Panc1 (cell line): ENCODE measurements at regions not wholly inside any gene's neighbourhood (a gene's known extent, or its start where the extent isn't known, plus 50 kb on each side); places are given as distances from the start of the nearest gene placed in this dataset.

ENCODE experiments used
- ATAC-seq: fragments of 200-7000 bp; cut with Tn5 transposase; 2 replicates; pipeline ENCODE4 v1.9.1; 2020; ENCODE audit warnings: mild to moderate bottlenecking, moderate library complexity
- BruUV-seq: library from RNA; stranded (reverse); fragments of 400-500 nt; replicated peaks from 2 replicates; lab custom pipeline; 2021; lab: Mats Ljungman, UMichigan
- CTCF ChIA-PET: fragments of 300-600 bp; sonication (Branson Sonifier 250); formaldehyde crosslinking; loops from one replicate; lab custom pipeline; 2022; ENCODE audit warnings: antibody characterized with exemption; lab: Charles Lee
- POLR2A ChIA-PET: fragments of 300-600 bp; sonication (Branson Sonifier 250); formaldehyde crosslinking; loops from one replicate; lab custom pipeline; 2022; ENCODE audit warnings: antibody characterized with exemption; lab: Charles Lee
- DNase-seq: peaks from one replicate; pipeline ENCODE4 v3.0.0-alpha.2; 2010; ENCODE audit warnings: low read depth, low spot score
- H3K27ac ChIP-seq: 2 replicates; pipeline ENCODE4 v1.5.1; 2011; ENCODE audit warnings: mild to moderate bottlenecking, low read length, inconsistent platforms
- H3K27me3 ChIP-seq: fragments of 200-500 bp; sonication (Bioruptor generic); 2 replicates; pipeline ENCODE4 v1.6.0; 2014; ENCODE audit warnings: low read length, inconsistent platforms; ENCODE audit not compliant: control insufficient read depth, insufficient read depth
- H3K36me3 ChIP-seq: fragments of 200-500 bp; sonication (Bioruptor generic); 2 replicates; pipeline ENCODE4 v1.5.1; 2014; ENCODE audit warnings: inconsistent platforms, mild to moderate bottlenecking, low read length, moderate library complexity; ENCODE audit not compliant: control insufficient read depth, insufficient read depth
- H3K4me1 ChIP-seq: 2 replicates; pipeline ENCODE4 v1.5.1; 2011; ENCODE audit warnings: inconsistent platforms, mild to moderate bottlenecking, low read length, moderate library complexity; ENCODE audit not compliant: control insufficient read depth, insufficient read depth
- H3K4me3 ChIP-seq, 2 experiments: 2 replicates each; pipeline ENCODE4 v1.5.1; 2011 to 2012; ENCODE audit warnings: low read depth in 2 of 2, low read length in 2 of 2, mild to moderate bottlenecking in 2 of 2, inconsistent platforms in 1 of 2, moderate library complexity in 1 of 2
- H3K9me3 ChIP-seq: fragments of 200-500 bp; sonication (Bioruptor generic); 2 replicates; pipeline ENCODE4 v1.5.1; 2014; ENCODE audit warnings: low read depth, mild to moderate bottlenecking, inconsistent platforms, low read length, moderate library complexity; ENCODE audit not compliant: control insufficient read depth, insufficient read depth
- POLR2AphosphoS5 ChIP-seq: IDR thresholded peaks from 2 replicates; pipeline ENCODE4 v1.6.1; 2012; ENCODE audit warnings: mild to moderate bottlenecking, low read depth, low read length, moderate library complexity
- SIN3A ChIP-seq: IDR thresholded peaks from 2 replicates; pipeline ENCODE4 v1.6.1; 2012; ENCODE audit warnings: low read depth, mild to moderate bottlenecking, low read length, moderate library complexity, borderline replicate concordance; ENCODE audit not compliant: insufficient read depth
- TCF7L2 ChIP-seq: IDR thresholded peaks from 2 replicates; pipeline ENCODE4 v1.6.1; 2011; ENCODE audit warnings: mild to moderate bottlenecking, low read depth, low read length, inconsistent platforms
- in situ Hi-C: cut with HindIII; loops from 2 replicates; pipeline ENCODE4 v1.10.0; 2016; ENCODE audit warnings: low sequenced_read_pairs, low pct_unique_long_range_greater_than_20kb
- intact Hi-C: fragments of 100-400 bp; cut with micrococcal nuclease; formaldehyde crosslinking; loops from one replicate; pipeline ENCODE4 v1.10.0; 2022; ENCODE audit not compliant: unreplicated experiment
- TF ChIP-seq, protein P1 (sequence below), 2 experiments: IDR thresholded peaks; 2 replicates each; pipeline ENCODE4 v1.6.1; 2011 to 2012; ENCODE audit warnings: low read depth in 2 of 2, control low read depth in 1 of 2, low read length in 1 of 2, mild to moderate bottlenecking in 1 of 2, moderate library complexity in 1 of 2; ENCODE audit not compliant: insufficient read depth in 1 of 2
- TF ChIP-seq, protein P2 (sequence below): fragments of 450-650 bp; IDR thresholded peaks from 2 replicates; pipeline ENCODE4 v1.5.1; 2017; ENCODE audit warnings: mild to moderate bottlenecking

DNA sequence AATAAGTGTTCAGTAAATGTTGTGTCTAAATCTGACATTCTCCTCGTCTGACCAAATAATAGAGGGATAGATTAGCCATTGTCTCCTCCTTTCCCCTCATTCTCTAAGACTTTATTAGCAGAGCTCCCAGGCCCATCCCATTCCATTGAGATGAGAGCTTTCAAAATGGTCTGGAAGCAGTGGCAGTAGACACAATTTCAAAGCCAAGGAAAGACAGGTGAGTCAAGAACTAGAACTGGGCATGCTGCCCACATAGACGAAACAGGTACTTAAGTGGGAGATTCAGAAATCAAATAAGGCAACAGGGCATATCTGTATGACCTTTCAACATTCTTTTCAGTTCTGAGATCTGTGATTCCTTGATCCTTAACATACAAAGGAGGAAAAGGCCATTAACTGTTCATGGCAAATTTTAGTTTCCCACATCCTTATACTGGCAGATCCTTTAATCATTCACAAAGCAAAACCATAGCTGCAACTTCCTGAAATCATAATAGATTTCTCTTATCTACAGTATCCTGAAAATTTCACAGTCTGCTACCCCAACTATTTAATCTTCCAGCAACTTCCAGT lies 96.6 kb upstream of the KCNA4 start:
- Histone ChIP-seq H3K27me3 (no peaks in the 10 kb centered on the region), H3K36me3 (no peaks in the 10 kb centered on the region), H3K4me1 (no peaks in the 10 kb centered on the region), H3K27ac (no peak overlapping the region), H3K9me3 (no peaks in the 10 kb centered on the region), H3K4me3 (no peak overlapping the region)
- BruUV-seq = no TSS peak
- CTCF ChIA-PET = no interaction called here
- ATAC-seq = no peak
- POLR2A ChIA-PET = no interaction called here
- intact Hi-C loops = no loop called here
- DNase-seq = no peak
- in situ Hi-C loops = no loop called here
- TF ChIP-seq TCF7L2 (no peak), SIN3A (no peak)
- TF ChIP-seq, protein P1, sequence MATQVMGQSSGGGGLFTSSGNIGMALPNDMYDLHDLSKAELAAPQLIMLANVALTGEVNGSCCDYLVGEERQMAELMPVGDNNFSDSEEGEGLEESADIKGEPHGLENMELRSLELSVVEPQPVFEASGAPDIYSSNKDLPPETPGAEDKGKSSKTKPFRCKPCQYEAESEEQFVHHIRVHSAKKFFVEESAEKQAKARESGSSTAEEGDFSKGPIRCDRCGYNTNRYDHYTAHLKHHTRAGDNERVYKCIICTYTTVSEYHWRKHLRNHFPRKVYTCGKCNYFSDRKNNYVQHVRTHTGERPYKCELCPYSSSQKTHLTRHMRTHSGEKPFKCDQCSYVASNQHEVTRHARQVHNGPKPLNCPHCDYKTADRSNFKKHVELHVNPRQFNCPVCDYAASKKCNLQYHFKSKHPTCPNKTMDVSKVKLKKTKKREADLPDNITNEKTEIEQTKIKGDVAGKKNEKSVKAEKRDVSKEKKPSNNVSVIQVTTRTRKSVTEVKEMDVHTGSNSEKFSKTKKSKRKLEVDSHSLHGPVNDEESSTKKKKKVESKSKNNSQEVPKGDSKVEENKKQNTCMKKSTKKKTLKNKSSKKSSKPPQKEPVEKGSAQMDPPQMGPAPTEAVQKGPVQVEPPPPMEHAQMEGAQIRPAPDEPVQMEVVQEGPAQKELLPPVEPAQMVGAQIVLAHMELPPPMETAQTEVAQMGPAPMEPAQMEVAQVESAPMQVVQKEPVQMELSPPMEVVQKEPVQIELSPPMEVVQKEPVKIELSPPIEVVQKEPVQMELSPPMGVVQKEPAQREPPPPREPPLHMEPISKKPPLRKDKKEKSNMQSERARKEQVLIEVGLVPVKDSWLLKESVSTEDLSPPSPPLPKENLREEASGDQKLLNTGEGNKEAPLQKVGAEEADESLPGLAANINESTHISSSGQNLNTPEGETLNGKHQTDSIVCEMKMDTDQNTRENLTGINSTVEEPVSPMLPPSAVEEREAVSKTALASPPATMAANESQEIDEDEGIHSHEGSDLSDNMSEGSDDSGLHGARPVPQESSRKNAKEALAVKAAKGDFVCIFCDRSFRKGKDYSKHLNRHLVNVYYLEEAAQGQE (IDR thresholded peaks at IDR 0.05; ENCODE audit: insufficient read depth in 1 of 2, low read depth in 2 of 2, low read length in 1 of 2) = no peak

DNA sequence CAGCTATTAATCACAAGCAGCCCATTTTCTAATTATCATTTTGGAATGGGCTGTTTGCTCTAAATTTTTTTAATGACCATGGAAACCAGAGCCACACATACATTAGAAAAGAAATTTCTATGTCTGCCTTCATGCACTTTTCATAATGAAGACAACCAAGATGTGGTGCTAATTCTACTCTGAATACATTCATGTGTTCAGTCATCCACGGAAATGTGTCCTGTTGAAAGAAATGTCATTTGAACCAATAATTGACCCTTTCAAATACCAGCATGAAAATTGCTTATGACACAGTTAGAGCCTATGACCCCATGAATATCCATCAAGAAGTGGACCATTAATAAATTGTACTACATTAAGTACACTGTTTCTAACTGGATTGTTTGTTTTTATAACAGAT lies 99.7 kb upstream of the KCNA4 start:
- Histone ChIP-seq H3K27me3 (no peaks in the 10 kb centered on the region), H3K27ac (no peak overlapping the region), H3K4me1 (no peaks in the 10 kb centered on the region), H3K4me3 (no peak overlapping the region), H3K9me3 (no peaks in the 10 kb centered on the region), H3K36me3 (no peaks in the 10 kb centered on the region)
- TF ChIP-seq, protein P1 (IDR thresholded peaks at IDR 0.05; ENCODE audit: insufficient read depth in 1 of 2, low read depth in 2 of 2, low read length in 1 of 2) = no peak
- TF ChIP-seq, protein P2, sequence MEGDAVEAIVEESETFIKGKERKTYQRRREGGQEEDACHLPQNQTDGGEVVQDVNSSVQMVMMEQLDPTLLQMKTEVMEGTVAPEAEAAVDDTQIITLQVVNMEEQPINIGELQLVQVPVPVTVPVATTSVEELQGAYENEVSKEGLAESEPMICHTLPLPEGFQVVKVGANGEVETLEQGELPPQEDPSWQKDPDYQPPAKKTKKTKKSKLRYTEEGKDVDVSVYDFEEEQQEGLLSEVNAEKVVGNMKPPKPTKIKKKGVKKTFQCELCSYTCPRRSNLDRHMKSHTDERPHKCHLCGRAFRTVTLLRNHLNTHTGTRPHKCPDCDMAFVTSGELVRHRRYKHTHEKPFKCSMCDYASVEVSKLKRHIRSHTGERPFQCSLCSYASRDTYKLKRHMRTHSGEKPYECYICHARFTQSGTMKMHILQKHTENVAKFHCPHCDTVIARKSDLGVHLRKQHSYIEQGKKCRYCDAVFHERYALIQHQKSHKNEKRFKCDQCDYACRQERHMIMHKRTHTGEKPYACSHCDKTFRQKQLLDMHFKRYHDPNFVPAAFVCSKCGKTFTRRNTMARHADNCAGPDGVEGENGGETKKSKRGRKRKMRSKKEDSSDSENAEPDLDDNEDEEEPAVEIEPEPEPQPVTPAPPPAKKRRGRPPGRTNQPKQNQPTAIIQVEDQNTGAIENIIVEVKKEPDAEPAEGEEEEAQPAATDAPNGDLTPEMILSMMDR = no peak
- no peak for TF ChIP-seq POLR2AphosphoS5
- TF ChIP-seq TCF7L2 = no peak
- TF ChIP-seq SIN3A = no peak
- in situ Hi-C loops = no loop called here
- DNase-seq (no peak), ATAC-seq (no peak)
- CTCF ChIA-PET = no interaction called here
- intact Hi-C loops = no loop called here
- no TSS peak for BruUV-seq
- POLR2A ChIA-PET = no interaction called here
